ENCODE measurements at regions not wholly inside any gene's neighbourhood (a gene's known extent, or its start where the extent isn't known, plus 50 kb on each side); places are given as distances from the start of the nearest gene placed in this dataset.

GRCh38 chr16:86421995-86422394 is 88.3 kb upstream of the FOXF1 start:
- Histone ChIP-seq H3K27me3 (ENCODE audit: control insufficient read depth, insufficient read depth, low read length) (no peaks in the 10 kb centered on the region), H3K9me3 (ENCODE audit: control insufficient read depth, insufficient read depth, low read depth, low read length) (no peaks in the 10 kb centered on the region), H3K36me3 (ENCODE audit: control insufficient read depth, insufficient read depth, low read length) (no peaks in the 10 kb centered on the region), H3K4me3 (ENCODE audit: low read depth in 2 of 2, low read length in 2 of 2) (no peak overlapping the region), H3K4me1 (ENCODE audit: control insufficient read depth, insufficient read depth, low read length) (no peaks in the 10 kb centered on the region), H3K27ac (ENCODE audit: low read length) (no peak overlapping the region)
- ChIA-PET POLR2A (no interaction called here), CTCF (interaction anchor here (0.6 kb wide), 1 partner anchor 96 kb away, joined by 6 read pairs; no protein-coding TSS in a partner anchor)
- DNase-seq (ENCODE audit: low read depth, low spot score) (no peak), ATAC-seq (no peak)
- TF ChIP-seq REST (IDR thresholded peaks at IDR 0.05; ENCODE audit: insufficient read depth in 1 of 2, low read depth in 2 of 2, low read length in 1 of 2) (no peak), POLR2AphosphoS5 (IDR thresholded peaks at IDR 0.05; ENCODE audit: low read depth, low read length) (no peak), TCF7L2 (IDR thresholded peaks at IDR 0.05; ENCODE audit: low read depth, low read length) (no peak), CTCF (IDR thresholded peaks at IDR 0.05) (no peak), SIN3A (IDR thresholded peaks at IDR 0.05; ENCODE audit: borderline replicate concordance, insufficient read depth, low read depth, low read length) (no peak)
- BruUV-seq (replicated peaks) = no TSS peak
- in situ Hi-C loops (cut with HindIII; ENCODE audit: low pct_unique_long_range_greater_than_20kb, low sequenced_read_pairs) (no loop called here), intact Hi-C loops (cut with micrococcal nuclease; ENCODE audit: unreplicated experiment) (no loop called here)

GRCh38 chr16:86424398-86424797 is 85.9 kb upstream of the FOXF1 start:
- ATAC-seq (no peak), DNase-seq (ENCODE audit: low read depth, low spot score) (no peak)
- BruUV-seq (replicated peaks) = no TSS peak
- Histone ChIP-seq H3K4me1 (ENCODE audit: control insufficient read depth, insufficient read depth, low read length) (no peaks in the 10 kb centered on the region), H3K4me3 (ENCODE audit: low read depth in 2 of 2, low read length in 2 of 2) (no peak overlapping the region), H3K27ac (ENCODE audit: low read length) (no peak overlapping the region), H3K9me3 (ENCODE audit: control insufficient read depth, insufficient read depth, low read depth, low read length) (no peaks in the 10 kb centered on the region), H3K27me3 (ENCODE audit: control insufficient read depth, insufficient read depth, low read length) (no peaks in the 10 kb centered on the region), H3K36me3 (ENCODE audit: control insufficient read depth, insufficient read depth, low read length) (no peaks in the 10 kb centered on the region)
- CTCF ChIA-PET = no interaction called here
- no peak for TF ChIP-seq CTCF (IDR thresholded peaks at IDR 0.05)
- no peak for TF ChIP-seq POLR2AphosphoS5 (IDR thresholded peaks at IDR 0.05; ENCODE audit: low read depth, low read length)
- no peak for TF ChIP-seq SIN3A (IDR thresholded peaks at IDR 0.05; ENCODE audit: borderline replicate concordance, insufficient read depth, low read depth, low read length)
- no peak for TF ChIP-seq TCF7L2 (IDR thresholded peaks at IDR 0.05; ENCODE audit: low read depth, low read length)
- TF ChIP-seq REST (IDR thresholded peaks at IDR 0.05; ENCODE audit: insufficient read depth in 1 of 2, low read depth in 2 of 2, low read length in 1 of 2) = no peak
- intact Hi-C loops (cut with micrococcal nuclease; ENCODE audit: unreplicated experiment) = no loop called here
- POLR2A ChIA-PET = no interaction called here
- in situ Hi-C loops (cut with HindIII; ENCODE audit: low pct_unique_long_range_greater_than_20kb, low sequenced_read_pairs) = no loop called here

All from Panc1 (cell line).